Bronchial epithelial cell (primary cell): ENCODE measurements at regions not wholly inside any gene's neighbourhood (a gene's known extent, or its start where the extent isn't known, plus 50 kb on each side); places are given as distances from the start of the nearest gene placed in this dataset.

Experiments
- DNase-seq: peaks from one replicate; pipeline ENCODE4 v3.0.0-alpha.2; 2010; ENCODE audit warnings: low read depth
- FAIRE-seq: peaks from 2 replicates; lab custom pipeline; 2011; peaks lifted over from hg19 to GRCh38; lab: Jason Lieb, UNC
- H3K27me3 ChIP-seq: 2 replicates; pipeline ENCODE4 v1.5.1; 2011; ENCODE audit warnings: low read length; ENCODE audit not compliant: control insufficient read depth, insufficient read depth
- H3K36me3 ChIP-seq: 2 replicates; pipeline ENCODE4 v1.5.1; 2011; ENCODE audit warnings: low read length; ENCODE audit not compliant: control insufficient read depth, insufficient read depth
- H3K4me3 ChIP-seq: 2 replicates; pipeline ENCODE4 v1.5.1; 2011; ENCODE audit warnings: mild to moderate bottlenecking, low read depth, low read length, control low read depth
- TF ChIP-seq, protein P1 (sequence below): IDR thresholded peaks from 2 replicates; pipeline ENCODE4 v1.5.1; 2011; ENCODE audit warnings: mild to moderate bottlenecking, moderate library complexity, low read length, control low read depth, inconsistent platforms; ENCODE audit not compliant: insufficient read depth, severe bottlenecking

DNA sequence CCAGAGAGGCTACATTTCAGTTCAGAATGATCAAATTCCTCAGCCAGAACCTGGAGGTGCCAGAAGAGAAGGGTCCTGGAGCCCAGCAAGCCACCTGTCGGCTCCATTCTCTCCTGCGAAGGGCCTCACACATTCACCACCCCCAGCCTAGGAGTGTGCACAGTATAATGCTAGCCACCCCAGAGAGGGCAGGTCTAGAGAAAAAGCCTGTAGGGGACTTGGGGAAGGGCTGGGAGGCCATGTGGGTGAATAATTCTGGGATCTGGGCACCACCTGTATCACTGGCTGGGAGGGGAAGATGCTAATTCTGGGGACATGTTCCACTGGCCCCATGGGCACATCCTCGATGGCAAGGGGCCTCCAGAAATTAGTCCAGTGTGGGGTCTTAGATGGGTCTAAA, 127.6 kb upstream of the HNMT start:
- FAIRE-seq (no peak), DNase-seq (no peak)
- Histone ChIP-seq H3K27me3 (no peaks in the 10 kb centered on the region), H3K36me3 (no peaks in the 10 kb centered on the region), H3K4me3 (no peak overlapping the region)
- TF ChIP-seq, protein P1, sequence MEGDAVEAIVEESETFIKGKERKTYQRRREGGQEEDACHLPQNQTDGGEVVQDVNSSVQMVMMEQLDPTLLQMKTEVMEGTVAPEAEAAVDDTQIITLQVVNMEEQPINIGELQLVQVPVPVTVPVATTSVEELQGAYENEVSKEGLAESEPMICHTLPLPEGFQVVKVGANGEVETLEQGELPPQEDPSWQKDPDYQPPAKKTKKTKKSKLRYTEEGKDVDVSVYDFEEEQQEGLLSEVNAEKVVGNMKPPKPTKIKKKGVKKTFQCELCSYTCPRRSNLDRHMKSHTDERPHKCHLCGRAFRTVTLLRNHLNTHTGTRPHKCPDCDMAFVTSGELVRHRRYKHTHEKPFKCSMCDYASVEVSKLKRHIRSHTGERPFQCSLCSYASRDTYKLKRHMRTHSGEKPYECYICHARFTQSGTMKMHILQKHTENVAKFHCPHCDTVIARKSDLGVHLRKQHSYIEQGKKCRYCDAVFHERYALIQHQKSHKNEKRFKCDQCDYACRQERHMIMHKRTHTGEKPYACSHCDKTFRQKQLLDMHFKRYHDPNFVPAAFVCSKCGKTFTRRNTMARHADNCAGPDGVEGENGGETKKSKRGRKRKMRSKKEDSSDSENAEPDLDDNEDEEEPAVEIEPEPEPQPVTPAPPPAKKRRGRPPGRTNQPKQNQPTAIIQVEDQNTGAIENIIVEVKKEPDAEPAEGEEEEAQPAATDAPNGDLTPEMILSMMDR, result no peak

GRCh38 chr2:137837830-137838229, 126.4 kb upstream of the HNMT start:
- no peak overlapping the region for H3K4me3 ChIP-seq
- no peak for FAIRE-seq
- TF ChIP-seq, protein P1, result no peak
- DNase-seq, result no peak
- H3K36me3 ChIP-seq, result no peaks in the 10 kb centered on the region
- H3K27me3 ChIP-seq, result no peaks in the 10 kb centered on the region

DNA sequence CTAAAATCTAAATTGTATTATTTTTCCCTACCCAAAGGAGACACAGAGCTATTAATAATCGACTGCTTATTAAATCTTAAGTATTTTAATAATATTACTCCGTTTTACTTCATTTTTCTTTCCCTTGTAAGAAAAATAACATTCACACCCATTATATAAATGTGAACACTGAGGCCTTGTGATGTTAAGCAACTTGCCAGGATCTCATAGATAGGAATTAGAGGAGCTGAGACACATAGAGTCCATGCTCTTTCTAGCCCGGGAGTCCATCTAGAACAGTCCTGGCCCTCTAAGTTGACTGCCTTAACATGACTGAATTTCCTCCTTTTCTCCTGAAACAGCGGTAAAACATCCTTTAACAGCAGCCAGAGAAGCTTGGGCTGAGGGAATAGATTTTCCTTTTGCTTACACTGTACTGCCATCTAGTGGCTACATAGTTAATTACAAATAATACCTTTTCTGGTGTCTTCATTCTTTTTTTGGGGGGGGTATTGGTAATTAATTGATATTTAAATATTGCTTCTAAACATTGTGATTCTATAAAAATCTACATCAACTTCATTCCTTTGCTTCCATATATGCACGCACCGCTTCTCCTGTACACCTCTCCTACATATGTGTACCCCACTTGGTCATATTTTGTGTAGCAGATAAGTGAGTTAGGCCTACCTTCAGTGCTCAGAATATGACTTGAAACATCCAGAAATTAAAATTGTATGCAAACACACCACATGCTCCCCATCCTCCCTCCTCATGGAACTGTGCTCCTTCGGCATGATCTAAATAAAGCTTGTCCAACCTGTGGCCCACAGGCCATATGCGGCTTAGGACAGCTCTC, 125.8 kb upstream of the HNMT start:
- Histone ChIP-seq H3K27me3 (no peaks in the 10 kb centered on the region), H3K4me3 (no peak overlapping the region), H3K36me3 (no peaks in the 10 kb centered on the region)
- DNase-seq (peak; percentile 55), FAIRE-seq (no peak)
- TF ChIP-seq, protein P1, result peak; percentile 20

DNA sequence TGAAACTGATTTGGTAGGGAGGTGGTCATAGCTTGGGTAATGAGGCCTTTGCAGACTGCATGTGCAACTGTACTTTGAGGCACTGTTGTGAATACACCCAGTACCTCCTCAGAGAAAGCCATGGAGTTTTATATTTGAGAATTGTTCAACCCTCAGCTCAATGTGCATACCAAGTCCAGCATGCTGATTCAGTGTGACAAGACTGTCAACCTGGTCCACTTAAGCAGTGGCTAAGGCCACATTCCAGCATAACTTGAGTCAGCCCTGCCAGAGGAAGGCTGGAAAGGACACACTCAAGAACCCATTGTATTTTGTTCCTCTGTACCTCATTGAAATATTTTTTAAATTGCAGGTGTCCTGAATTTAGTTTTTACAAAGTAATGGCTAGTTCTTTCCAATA, 121.8 kb upstream of the HNMT start:
- FAIRE-seq (no peak), DNase-seq (no peak)
- no peak overlapping the region for H3K4me3 ChIP-seq
- H3K36me3 ChIP-seq, result no peaks in the 10 kb centered on the region
- H3K27me3 ChIP-seq, result no peaks in the 10 kb centered on the region
- TF ChIP-seq, protein P1, result no peak

GRCh38 chr2:137842952-137843351, 121.3 kb upstream of the HNMT start:
- DNase-seq (no peak), FAIRE-seq (no peak)
- H3K36me3 ChIP-seq, result no peaks in the 10 kb centered on the region
- no peak overlapping the region for H3K4me3 ChIP-seq
- no peaks in the 10 kb centered on the region for H3K27me3 ChIP-seq
- TF ChIP-seq, protein P1, result no peak
